Neural progenitor cell (in vitro differentiated cells): ENCODE measurements at regions not wholly inside any gene's neighbourhood (a gene's known extent, or its start where the extent isn't known, plus 50 kb on each side); places are given as distances from the start of the nearest gene placed in this dataset.

Experiments
- EZH2 ChIP-seq: fragments of 200-600 bp; sonication (generic); IDR thresholded peaks from 2 replicates; pipeline ENCODE4 v1.6.1; 2017; ENCODE audit warnings: antibody characterized with exemption, mild to moderate bottlenecking, moderate library complexity
- TF ChIP-seq, protein P1 (sequence below): fragments of 200-600 bp; sonication (generic); IDR thresholded peaks from 2 replicates; pipeline ENCODE4 v1.5.1; 2017; ENCODE audit warnings: antibody characterized with exemption, mild to moderate bottlenecking

DNA sequence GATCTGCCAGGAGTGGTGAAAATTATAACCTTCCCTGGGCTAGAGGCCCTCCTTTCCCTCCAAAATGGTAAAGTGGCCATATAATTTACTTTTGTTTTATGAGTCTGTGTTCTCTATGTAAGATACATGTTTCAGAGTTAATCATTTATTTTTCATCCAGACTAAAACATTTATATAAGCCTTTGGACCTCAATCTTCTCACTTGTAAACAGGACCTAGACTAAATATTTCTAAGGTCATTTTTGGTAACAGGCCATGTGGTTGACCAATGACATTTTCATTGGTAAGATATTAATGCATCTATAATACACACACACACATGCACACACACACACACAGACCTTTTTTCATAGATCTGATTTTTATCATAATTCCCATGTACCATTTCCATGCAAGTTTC, 79.7 kb upstream of the KCTD1 start:
- TF ChIP-seq, protein P1, sequence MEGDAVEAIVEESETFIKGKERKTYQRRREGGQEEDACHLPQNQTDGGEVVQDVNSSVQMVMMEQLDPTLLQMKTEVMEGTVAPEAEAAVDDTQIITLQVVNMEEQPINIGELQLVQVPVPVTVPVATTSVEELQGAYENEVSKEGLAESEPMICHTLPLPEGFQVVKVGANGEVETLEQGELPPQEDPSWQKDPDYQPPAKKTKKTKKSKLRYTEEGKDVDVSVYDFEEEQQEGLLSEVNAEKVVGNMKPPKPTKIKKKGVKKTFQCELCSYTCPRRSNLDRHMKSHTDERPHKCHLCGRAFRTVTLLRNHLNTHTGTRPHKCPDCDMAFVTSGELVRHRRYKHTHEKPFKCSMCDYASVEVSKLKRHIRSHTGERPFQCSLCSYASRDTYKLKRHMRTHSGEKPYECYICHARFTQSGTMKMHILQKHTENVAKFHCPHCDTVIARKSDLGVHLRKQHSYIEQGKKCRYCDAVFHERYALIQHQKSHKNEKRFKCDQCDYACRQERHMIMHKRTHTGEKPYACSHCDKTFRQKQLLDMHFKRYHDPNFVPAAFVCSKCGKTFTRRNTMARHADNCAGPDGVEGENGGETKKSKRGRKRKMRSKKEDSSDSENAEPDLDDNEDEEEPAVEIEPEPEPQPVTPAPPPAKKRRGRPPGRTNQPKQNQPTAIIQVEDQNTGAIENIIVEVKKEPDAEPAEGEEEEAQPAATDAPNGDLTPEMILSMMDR: no peak
- no peak for TF ChIP-seq EZH2
